ENCODE measurements at regions not wholly inside any gene's neighbourhood (a gene's known extent, or its start where the extent isn't known, plus 50 kb on each side); places are given as distances from the start of the nearest gene placed in this dataset.

- peak; percentile 28 for DNase-seq
Observed at GRCh38 chr21:16983420-16983819, 529.4 kb upstream of the CXADR start.

- DNase-seq: no peak
Observed at GRCh38 chr21:16992448-16992847, 520.4 kb upstream of the CXADR start.

- no peak for DNase-seq
Observed at GRCh38 chr21:16993416-16994038, 519.3 kb upstream of the CXADR start.

GRCh38 chr21:17002594-17003257, 510.1 kb upstream of the CXADR start:
- DNase-seq: no peak

- DNase-seq: no peak
Observed at GRCh38 chr21:17003258-17003615, 509.6 kb upstream of the CXADR start.

GRCh38 chr21:17003763-17004373, 509.0 kb upstream of the CXADR start:
- DNase-seq: peak; percentile 36

GRCh38 chr21:17032141-17032655, 480.6 kb upstream of the CXADR start:
- no peak for DNase-seq

GRCh38 chr21:17044696-17045095, 468.1 kb upstream of the CXADR start:
- no peak for DNase-seq

GRCh38 chr21:17045214-17045853, 467.5 kb upstream of the CXADR start:
- peak; percentile 52 for DNase-seq

GRCh38 chr21:17048974-17049373, 463.9 kb upstream of the CXADR start:
- DNase-seq: no peak

GRCh38 chr21:17050156-17050555, 462.7 kb upstream of the CXADR start:
- DNase-seq: no peak

GRCh38 chr21:17050646-17051045, 462.2 kb upstream of the CXADR start:
- DNase-seq: no peak

GRCh38 chr21:17051054-17051453, 461.8 kb upstream of the CXADR start:
- DNase-seq: no peak

- DNase-seq: no peak
Observed at GRCh38 chr21:17053321-17053720, 459.5 kb upstream of the CXADR start.

GRCh38 chr21:17059936-17060335, 452.9 kb upstream of the CXADR start:
- no peak for DNase-seq

GRCh38 chr21:17066006-17066405, 446.8 kb upstream of the CXADR start:
- DNase-seq: no peak

- no peak for DNase-seq
Observed at GRCh38 chr21:17071093-17071492, 441.8 kb upstream of the CXADR start.

GRCh38 chr21:17081193-17081592, 431.6 kb upstream of the CXADR start:
- DNase-seq: no peak

GRCh38 chr21:17082843-17083483, 429.9 kb upstream of the CXADR start:
- DNase-seq: no peak

GRCh38 chr21:17085707-17086106, 427.1 kb upstream of the CXADR start:
- no peak for DNase-seq

- DNase-seq: no peak
Observed at GRCh38 chr21:17088500-17088899, 424.3 kb upstream of the CXADR start.

- DNase-seq: no peak
Observed at GRCh38 chr21:17089091-17089491, 423.8 kb upstream of the CXADR start.

- no peak for DNase-seq
Observed at GRCh38 chr21:17101696-17102095, 411.1 kb upstream of the CXADR start.
